ENCODE measurements at regions not wholly inside any gene's neighbourhood (a gene's known extent, or its start where the extent isn't known, plus 50 kb on each side); places are given as distances from the start of the nearest gene placed in this dataset.
A peak's percentile ranks its signal among the peaks of the same experiment; 100 is the strongest.
"Not testable (repeated sequence)": the region's sequence is repeated elsewhere in the genome, so short reads cannot be mapped to it uniquely, and the experiment has no call there.

DNA sequence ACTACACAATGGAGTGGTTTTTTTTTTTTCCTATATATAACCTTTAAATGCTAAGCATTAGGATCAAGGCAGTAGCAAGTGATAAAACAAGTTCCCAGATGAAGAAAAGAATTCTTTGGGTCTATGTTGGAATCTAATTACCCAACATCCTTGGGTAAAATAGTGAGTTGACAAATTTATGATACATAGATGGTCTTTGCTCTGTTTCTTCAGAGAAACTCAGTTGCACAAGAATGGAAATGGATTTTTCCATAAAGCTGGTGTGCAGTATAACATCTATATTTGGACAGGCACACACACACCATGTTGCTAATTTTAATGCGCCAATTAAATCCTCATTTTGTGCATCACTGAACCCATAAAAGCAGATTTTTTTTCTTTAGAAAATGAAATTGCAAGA is 137.0 kb upstream of the MED14 start:
- TF ChIP-seq, protein P1, sequence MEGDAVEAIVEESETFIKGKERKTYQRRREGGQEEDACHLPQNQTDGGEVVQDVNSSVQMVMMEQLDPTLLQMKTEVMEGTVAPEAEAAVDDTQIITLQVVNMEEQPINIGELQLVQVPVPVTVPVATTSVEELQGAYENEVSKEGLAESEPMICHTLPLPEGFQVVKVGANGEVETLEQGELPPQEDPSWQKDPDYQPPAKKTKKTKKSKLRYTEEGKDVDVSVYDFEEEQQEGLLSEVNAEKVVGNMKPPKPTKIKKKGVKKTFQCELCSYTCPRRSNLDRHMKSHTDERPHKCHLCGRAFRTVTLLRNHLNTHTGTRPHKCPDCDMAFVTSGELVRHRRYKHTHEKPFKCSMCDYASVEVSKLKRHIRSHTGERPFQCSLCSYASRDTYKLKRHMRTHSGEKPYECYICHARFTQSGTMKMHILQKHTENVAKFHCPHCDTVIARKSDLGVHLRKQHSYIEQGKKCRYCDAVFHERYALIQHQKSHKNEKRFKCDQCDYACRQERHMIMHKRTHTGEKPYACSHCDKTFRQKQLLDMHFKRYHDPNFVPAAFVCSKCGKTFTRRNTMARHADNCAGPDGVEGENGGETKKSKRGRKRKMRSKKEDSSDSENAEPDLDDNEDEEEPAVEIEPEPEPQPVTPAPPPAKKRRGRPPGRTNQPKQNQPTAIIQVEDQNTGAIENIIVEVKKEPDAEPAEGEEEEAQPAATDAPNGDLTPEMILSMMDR (IDR thresholded peaks at IDR 0.05; ENCODE audit: low read depth, low read length): no peak
- DNase-seq (ENCODE audit: low read depth in 1 of 2, low spot score in 1 of 2): no peak
- Histone ChIP-seq H3K4me3 (no peak overlapping the region), H3K4me1 (ENCODE audit: low read depth) (peaks cover 4% of the 10 kb centered on the region), H3K27me3 (no peaks in the 10 kb centered on the region), H3K36me3 (no peaks in the 10 kb centered on the region), H3K27ac (no peak overlapping the region), H3K9me3 (ENCODE audit: low read depth) (no peaks in the 10 kb centered on the region)

DNA sequence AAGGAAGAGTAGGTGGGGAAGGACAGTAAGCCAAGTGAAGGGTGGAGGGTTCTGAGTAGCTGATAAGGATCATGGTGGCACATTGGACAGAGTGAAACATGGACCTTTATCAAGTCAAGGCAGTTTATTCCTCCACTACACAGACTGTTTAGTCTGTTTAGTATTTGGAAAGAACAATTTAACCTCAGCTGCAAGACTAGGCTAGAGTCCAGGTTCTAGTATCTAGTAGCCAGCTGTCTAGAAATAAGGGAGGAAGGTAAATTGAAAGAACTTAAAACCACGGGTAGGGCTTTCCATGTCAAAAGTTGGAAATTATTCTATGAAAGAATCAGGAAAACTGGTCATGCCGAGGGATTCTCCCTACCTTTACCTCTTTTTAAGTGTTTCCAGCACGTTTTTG is 140.1 kb upstream of the MED14 start:
- DNase-seq (ENCODE audit: low read depth in 1 of 2, low spot score in 1 of 2): no peak

DNA sequence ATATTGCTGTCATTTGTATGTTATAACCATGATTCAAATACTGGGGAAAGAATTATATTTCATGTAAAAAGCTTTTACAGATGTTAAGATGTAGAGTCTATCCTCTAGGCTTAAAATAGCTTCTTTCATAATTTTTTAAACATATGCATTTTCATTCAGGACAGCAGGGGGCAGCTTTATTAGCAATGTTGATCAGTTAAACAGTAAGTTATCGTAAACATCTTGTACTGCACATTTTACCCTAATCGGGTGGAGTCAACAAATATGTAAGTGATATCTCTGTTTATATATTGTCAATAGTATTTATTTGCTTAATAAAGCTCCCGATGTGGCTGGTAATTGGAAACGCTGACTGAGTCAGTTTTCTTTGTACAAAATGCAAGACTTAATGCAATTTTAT is 142.5 kb upstream of the MED14 start:
- Histone ChIP-seq H3K9me3 (ENCODE audit: low read depth) (no peaks in the 10 kb centered on the region), H3K4me1 (ENCODE audit: low read depth) (peaks cover 6% of the 10 kb centered on the region), H3K27ac (no peak overlapping the region), H3K27me3 (no peaks in the 10 kb centered on the region), H3K4me3 (no peak overlapping the region), H3K36me3 (no peaks in the 10 kb centered on the region)
- DNase-seq (ENCODE audit: low read depth in 1 of 2, low spot score in 1 of 2): peak in 1 of 2 donors; percentile 34
- TF ChIP-seq, protein P1 (IDR thresholded peaks at IDR 0.05; ENCODE audit: low read depth, low read length): peak; percentile 45

More for the DNA sequence above, 140.1 kb upstream of the MED14 start:
- H3K9me3 ChIP-seq (ENCODE audit: low read depth): no peaks in the 10 kb centered on the region
- no peaks in the 10 kb centered on the region for H3K36me3 ChIP-seq
- no peak overlapping the region for H3K27ac ChIP-seq
- no peaks in the 10 kb centered on the region for H3K27me3 ChIP-seq
- H3K4me3 ChIP-seq: no peak overlapping the region
- TF ChIP-seq, protein P1 (IDR thresholded peaks at IDR 0.05; ENCODE audit: low read depth, low read length): no peak
- H3K4me1 ChIP-seq (ENCODE audit: low read depth): peaks cover 6% of the 10 kb centered on the region

DNA sequence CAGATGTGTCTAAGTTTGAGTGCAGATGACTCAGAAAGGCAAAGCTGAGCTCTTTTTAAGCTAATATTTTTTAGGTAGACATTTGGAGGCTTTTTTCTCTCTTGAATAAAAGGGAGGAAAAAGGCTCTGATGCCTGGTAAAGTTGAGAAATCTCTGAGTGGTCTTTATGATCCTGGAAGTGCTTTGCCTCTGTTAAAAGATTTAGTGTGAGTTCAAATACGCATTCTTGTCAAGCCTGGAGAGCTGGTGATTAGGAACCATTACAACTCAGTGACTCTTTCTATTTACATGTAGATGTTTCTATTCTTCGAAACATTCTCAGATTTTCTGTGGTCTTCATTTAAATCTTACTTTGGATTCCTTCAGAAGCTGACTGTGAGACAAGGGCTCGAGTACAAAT is 143.4 kb upstream of the MED14 start:
- H3K36me3 ChIP-seq: no peaks in the 10 kb centered on the region
- TF ChIP-seq, protein P1 (IDR thresholded peaks at IDR 0.05; ENCODE audit: low read depth, low read length): no peak
- no peak overlapping the region for H3K4me3 ChIP-seq
- H3K27ac ChIP-seq: no peak overlapping the region
- DNase-seq (ENCODE audit: low read depth in 1 of 2, low spot score in 1 of 2): no peak
- no peaks in the 10 kb centered on the region for H3K9me3 ChIP-seq (ENCODE audit: low read depth)
- peaks cover 6% of the 10 kb centered on the region for H3K4me1 ChIP-seq (ENCODE audit: low read depth)
- no peaks in the 10 kb centered on the region for H3K27me3 ChIP-seq

DNA sequence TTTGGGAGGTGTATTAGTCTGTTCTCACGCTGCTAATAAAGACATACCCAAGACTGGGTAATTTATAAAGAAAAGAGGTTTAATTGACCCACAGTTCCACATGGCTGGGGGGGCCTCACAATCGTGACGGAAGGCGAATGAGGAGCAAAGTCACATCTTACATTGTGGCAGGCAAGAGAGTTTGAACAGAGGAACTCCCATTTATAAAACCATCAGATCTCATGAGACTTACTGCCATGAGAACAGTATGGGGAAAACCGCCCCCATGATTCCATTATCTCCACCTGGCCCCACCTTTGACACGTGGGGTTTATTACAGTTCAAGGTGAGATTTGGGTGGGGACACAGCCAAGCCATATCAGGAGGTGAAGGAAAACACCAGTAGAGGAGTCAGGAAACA is 143.8 kb upstream of the MED14 start:
- not testable (repeated sequence) for H3K27ac ChIP-seq; H3K4me3 ChIP-seq; H3K4me1 ChIP-seq (ENCODE audit: low read depth); H3K9me3 ChIP-seq (ENCODE audit: low read depth); H3K27me3 ChIP-seq; H3K36me3 ChIP-seq; DNase-seq (ENCODE audit: low read depth in 1 of 2, low spot score in 1 of 2)

DNA sequence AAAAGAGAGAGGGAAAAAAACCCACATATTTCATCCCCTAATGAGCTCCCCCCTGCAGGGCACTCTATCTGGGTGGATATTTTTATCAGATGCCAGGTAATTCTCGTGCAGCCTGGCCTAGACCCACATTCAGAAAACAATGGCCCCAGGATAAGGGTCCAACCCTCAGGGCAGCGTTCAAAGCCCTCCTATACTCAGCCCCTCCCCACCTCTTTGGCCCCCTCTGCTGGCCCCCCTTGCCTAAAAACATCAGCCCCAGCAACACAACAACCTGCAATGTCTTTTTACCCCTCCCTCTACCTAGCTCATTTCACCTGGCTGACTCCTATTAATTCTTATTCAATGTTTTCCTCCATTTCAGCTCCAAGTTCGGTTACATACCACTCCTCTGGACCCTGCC is 145.4 kb upstream of the MED14 start:
- DNase-seq (ENCODE audit: low read depth in 1 of 2, low spot score in 1 of 2): no peak
- Histone ChIP-seq H3K27me3 (no peaks in the 10 kb centered on the region), H3K27ac (no peak overlapping the region), H3K4me1 (ENCODE audit: low read depth) (peaks cover 6% of the 10 kb centered on the region), H3K36me3 (no peaks in the 10 kb centered on the region), H3K4me3 (no peak overlapping the region), H3K9me3 (ENCODE audit: low read depth) (no peaks in the 10 kb centered on the region)
- TF ChIP-seq, protein P1 (IDR thresholded peaks at IDR 0.05; ENCODE audit: low read depth, low read length): no peak

Measured in cardiac muscle cell (in vitro differentiated cells and primary cell).